Fibroblast of lung (primary cell): ENCODE measurements at regions not wholly inside any gene's neighbourhood (a gene's known extent, or its start where the extent isn't known, plus 50 kb on each side); places are given as distances from the start of the nearest gene placed in this dataset.

Source experiments
- DNase-seq, 2 donors: peaks; one replicate each; pipeline versions ENCODE4 v3.0.0 to v3.0.0-alpha.2; 2010; ENCODE audit warnings: low read depth in 2 of 2
- H2AFZ ChIP-seq: 2 replicates; pipeline ENCODE4 v1.5.1; 2012; ENCODE audit warnings: low read length, control low read depth, inconsistent platforms
- H3K27ac ChIP-seq: 2 replicates; pipeline ENCODE4 v1.5.1; 2011; ENCODE audit warnings: low read length, control low read depth; ENCODE audit not compliant: insufficient read depth
- H3K27me3 ChIP-seq: 2 replicates; pipeline ENCODE4 v1.5.1; 2011; ENCODE audit warnings: mild to moderate bottlenecking, low read length; ENCODE audit not compliant: control insufficient read depth, insufficient read depth
- H3K36me3 ChIP-seq: 2 replicates; pipeline ENCODE4 v1.5.1; 2011; ENCODE audit warnings: low read length; ENCODE audit not compliant: control insufficient read depth, insufficient read depth
- H3K4me1 ChIP-seq: 2 replicates; pipeline ENCODE4 v1.5.1; 2011; ENCODE audit warnings: low read length; ENCODE audit not compliant: control insufficient read depth, insufficient read depth; ENCODE audit errors: extremely low read depth
- H3K4me2 ChIP-seq: 2 replicates; pipeline ENCODE4 v1.5.1; 2011; ENCODE audit warnings: low read length, control low read depth; ENCODE audit not compliant: insufficient read depth; ENCODE audit errors: extremely low read depth
- H3K4me3 ChIP-seq, 4 experiments: fragments of 200-600 bp in 1 of 4; sonication (generic) in 1 of 4; replicated peaks in 1 of 4; 2 replicates each; pipeline ENCODE4 v1.5.1; 2011 to 2016; ENCODE audit warnings: low read length in 4 of 4, low read depth in 3 of 4, mild to moderate bottlenecking in 3 of 4, control low read depth in 2 of 4, inconsistent platforms in 1 of 4, mixed read lengths in 1 of 4; ENCODE audit not compliant: insufficient read depth in 1 of 4; ENCODE audit errors: control extremely low read depth in 1 of 4
- H3K79me2 ChIP-seq: 2 replicates; pipeline ENCODE4 v1.5.1; 2012; ENCODE audit warnings: mild to moderate bottlenecking, low read length, inconsistent platforms; ENCODE audit not compliant: control insufficient read depth, insufficient read depth
- H3K9ac ChIP-seq: 2 replicates; pipeline ENCODE4 v1.5.1; 2011; ENCODE audit warnings: mild to moderate bottlenecking, low read length, control low read depth; ENCODE audit not compliant: insufficient read depth
- H3K9me3 ChIP-seq: 2 replicates; pipeline ENCODE4 v1.5.1; 2012; ENCODE audit warnings: low read depth, low read length; ENCODE audit not compliant: control insufficient read depth, insufficient read depth
- H4K20me1 ChIP-seq: 2 replicates; pipeline ENCODE4 v1.5.1; 2011; ENCODE audit warnings: low read length; ENCODE audit not compliant: control insufficient read depth, insufficient read depth; ENCODE audit errors: extremely low read depth
- CTCF ChIP-seq, 2 donors: IDR thresholded peaks in 1 of 2; conservative IDR thresholded peaks in 1 of 2; 1 replicate in 1 of 2; 2 replicates in 1 of 2; pipeline ENCODE4 v1.5.1; 2011 to 2012; ENCODE audit warnings: low read length in 2 of 2, control low read depth in 1 of 2, inconsistent platforms in 1 of 2, low read depth in 1 of 2, mild to moderate bottlenecking in 1 of 2
- EZH2 ChIP-seq: IDR thresholded peaks from 2 replicates; pipeline ENCODE4 v1.5.1; 2012; ENCODE audit warnings: low read length, control low read depth, mild to moderate bottlenecking; ENCODE audit errors: missing control alignments

- TF ChIP-seq EZH2, result no peak
- TF ChIP-seq CTCF (conservative IDR thresholded peaks at IDR 0.05 in 1 of 2, IDR thresholded peaks at IDR 0.05 in 1 of 2; ENCODE audit: low read depth in 1 of 2, low read length in 2 of 2), result no peak
- H4K20me1 ChIP-seq, result no peaks in the 10 kb centered on the region
These were observed 157.4 kb upstream of the FOXN3 start for GRCh38 chr14:89574420-89574819.

GRCh38 chr14:89573399-89573657, 156.3 kb upstream of the FOXN3 start:
- Histone ChIP-seq H3K79me2 (no peaks in the 10 kb centered on the region), H3K9me3 (no peaks in the 10 kb centered on the region), H3K4me1 (no peaks in the 10 kb centered on the region), H4K20me1 (no peaks in the 10 kb centered on the region), H2AFZ (no peak overlapping the region), H3K4me3 (no peak overlapping the region), H3K36me3 (no peaks in the 10 kb centered on the region), H3K9ac (no peak overlapping the region), H3K27me3 (no peaks in the 10 kb centered on the region), H3K27ac (no peak overlapping the region), H3K4me2 (no peak overlapping the region)
- TF ChIP-seq EZH2 (no peak), CTCF (conservative IDR thresholded peaks at IDR 0.05 in 1 of 2, IDR thresholded peaks at IDR 0.05 in 1 of 2; ENCODE audit: low read depth in 1 of 2, low read length in 2 of 2) (no peak)
- no peak for DNase-seq

More at GRCh38 chr14:89574420-89574819, 157.4 kb upstream of the FOXN3 start:
- Histone ChIP-seq H3K4me1 (no peaks in the 10 kb centered on the region), H3K9me3 (no peaks in the 10 kb centered on the region), H3K27me3 (no peaks in the 10 kb centered on the region), H3K36me3 (no peaks in the 10 kb centered on the region), H3K4me3 (no peak overlapping the region), H2AFZ (no peak overlapping the region), H3K79me2 (no peaks in the 10 kb centered on the region), H3K9ac (no peak overlapping the region), H3K4me2 (no peak overlapping the region), H3K27ac (no peak overlapping the region)
- no peak for DNase-seq

GRCh38 chr14:89572596-89573398, 155.8 kb upstream of the FOXN3 start:
- H3K4me1 ChIP-seq, result no peaks in the 10 kb centered on the region
- no peak for TF ChIP-seq EZH2
- no peak for TF ChIP-seq CTCF (conservative IDR thresholded peaks at IDR 0.05 in 1 of 2, IDR thresholded peaks at IDR 0.05 in 1 of 2; ENCODE audit: low read depth in 1 of 2, low read length in 2 of 2)
- H3K27me3 ChIP-seq, result no peaks in the 10 kb centered on the region
- DNase-seq, result no peak
- H4K20me1 ChIP-seq, result no peaks in the 10 kb centered on the region
- no peak overlapping the region for H3K4me3 ChIP-seq
- H3K36me3 ChIP-seq, result no peaks in the 10 kb centered on the region
- no peak overlapping the region for H3K9ac ChIP-seq
- no peaks in the 10 kb centered on the region for H3K79me2 ChIP-seq
- H3K27ac ChIP-seq, result no peak overlapping the region
- H3K4me2 ChIP-seq, result no peak overlapping the region
- no peak overlapping the region for H2AFZ ChIP-seq
- H3K9me3 ChIP-seq, result no peaks in the 10 kb centered on the region
